ENCODE measurements at regions not wholly inside any gene's neighbourhood (a gene's known extent, or its start where the extent isn't known, plus 50 kb on each side); places are given as distances from the start of the nearest gene placed in this dataset.
"Not testable (repeated sequence)": the region's sequence is repeated elsewhere in the genome, so short reads cannot be mapped to it uniquely, and the experiment has no call there.

DNA sequence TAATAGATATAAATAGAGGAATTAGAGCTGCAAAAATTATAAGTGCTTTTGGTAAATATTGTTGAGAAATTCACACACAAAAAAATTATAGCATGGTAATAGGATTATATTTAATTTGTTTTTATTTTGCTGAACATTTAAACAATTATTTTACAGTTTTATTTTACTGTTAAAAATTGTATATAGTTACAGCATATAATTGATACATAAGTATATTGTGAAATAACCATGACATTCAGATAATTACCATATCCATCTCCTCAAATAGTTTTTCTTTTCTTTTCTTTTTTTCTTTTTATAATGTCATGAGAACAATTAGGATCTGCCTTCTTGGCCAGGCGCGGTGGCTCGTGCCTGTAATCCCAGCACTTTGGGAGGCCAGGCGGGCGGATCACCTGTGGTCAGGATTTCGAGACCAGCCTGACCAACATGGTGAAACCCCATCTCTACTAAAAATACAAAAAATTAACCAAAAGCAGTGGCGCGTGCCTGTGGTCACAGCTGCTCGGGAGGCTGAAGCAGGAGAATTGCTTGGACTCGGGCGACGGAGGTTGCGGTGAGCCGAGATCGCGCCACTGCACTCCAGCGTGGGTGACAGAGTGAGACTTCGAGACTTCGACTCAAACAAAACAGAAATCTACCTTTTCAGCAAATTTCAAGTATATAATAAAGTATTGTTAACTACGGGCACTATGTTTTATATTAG, 654.2 kb downstream of the TENT5A start:
- no peaks in the 10 kb centered on the region for H3K4me1 ChIP-seq (ENCODE audit: control insufficient read depth, low read length)
- H4K20me1 ChIP-seq (ENCODE audit: control insufficient read depth, insufficient read depth, low read depth, low read length) = no peaks in the 10 kb centered on the region
- H3K79me2 ChIP-seq (ENCODE audit: control insufficient read depth, low read length) = no peaks in the 10 kb centered on the region
- H3K4me3 ChIP-seq (ENCODE audit: low read length) = no peak overlapping the region
- no peak overlapping the region for H3K4me2 ChIP-seq (ENCODE audit: low read length)
- H3K36me3 ChIP-seq (ENCODE audit: control insufficient read depth, low read length) = no peaks in the 10 kb centered on the region
- H3K9me3 ChIP-seq (ENCODE audit: control insufficient read depth, insufficient read depth, low read length) = no peaks in the 10 kb centered on the region
- TF ChIP-seq, protein P1, sequence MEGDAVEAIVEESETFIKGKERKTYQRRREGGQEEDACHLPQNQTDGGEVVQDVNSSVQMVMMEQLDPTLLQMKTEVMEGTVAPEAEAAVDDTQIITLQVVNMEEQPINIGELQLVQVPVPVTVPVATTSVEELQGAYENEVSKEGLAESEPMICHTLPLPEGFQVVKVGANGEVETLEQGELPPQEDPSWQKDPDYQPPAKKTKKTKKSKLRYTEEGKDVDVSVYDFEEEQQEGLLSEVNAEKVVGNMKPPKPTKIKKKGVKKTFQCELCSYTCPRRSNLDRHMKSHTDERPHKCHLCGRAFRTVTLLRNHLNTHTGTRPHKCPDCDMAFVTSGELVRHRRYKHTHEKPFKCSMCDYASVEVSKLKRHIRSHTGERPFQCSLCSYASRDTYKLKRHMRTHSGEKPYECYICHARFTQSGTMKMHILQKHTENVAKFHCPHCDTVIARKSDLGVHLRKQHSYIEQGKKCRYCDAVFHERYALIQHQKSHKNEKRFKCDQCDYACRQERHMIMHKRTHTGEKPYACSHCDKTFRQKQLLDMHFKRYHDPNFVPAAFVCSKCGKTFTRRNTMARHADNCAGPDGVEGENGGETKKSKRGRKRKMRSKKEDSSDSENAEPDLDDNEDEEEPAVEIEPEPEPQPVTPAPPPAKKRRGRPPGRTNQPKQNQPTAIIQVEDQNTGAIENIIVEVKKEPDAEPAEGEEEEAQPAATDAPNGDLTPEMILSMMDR (IDR thresholded peaks at IDR 0.05; ENCODE audit: low read depth, low read length, poor library complexity, severe bottlenecking) = no peak
- no peak for TF ChIP-seq EZH2phosphoT487 (IDR thresholded peaks at IDR 0.05; ENCODE audit: borderline replicate concordance, low read length)
- no peaks in the 10 kb centered on the region for H3K27me3 ChIP-seq (ENCODE audit: control insufficient read depth, low read length)
- H3K9me2 ChIP-seq (replicated peaks; ENCODE audit: control insufficient read depth, low read length) = no peaks in the 10 kb centered on the region
- no peak overlapping the region for H3K27ac ChIP-seq (ENCODE audit: low read depth, low read length)
- H3F3A ChIP-seq (ENCODE audit: control insufficient read depth, insufficient read depth) = no peaks in the 10 kb centered on the region

DNA sequence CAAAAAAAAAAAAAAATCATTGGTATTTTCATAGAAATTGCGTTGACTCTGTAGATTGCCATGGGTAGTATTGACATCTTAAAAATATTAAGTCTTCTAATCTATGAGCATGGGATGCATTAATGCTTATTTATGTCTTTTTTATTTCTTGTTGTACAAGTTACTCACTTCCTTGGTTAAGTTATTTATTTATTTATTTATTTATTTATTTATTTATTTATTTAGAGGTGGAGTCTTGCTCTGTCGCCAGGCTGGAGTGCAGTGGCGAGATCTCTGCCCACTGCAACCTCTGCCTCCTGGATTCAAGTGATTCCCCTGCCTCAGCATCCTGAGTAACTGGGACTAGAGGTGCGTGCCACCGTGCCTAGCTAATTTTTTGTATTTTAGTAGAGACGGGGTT, 656.0 kb downstream of the TENT5A start:
- not testable (repeated sequence) for H3K9me3 ChIP-seq (ENCODE audit: control insufficient read depth, insufficient read depth, low read length); H3K36me3 ChIP-seq (ENCODE audit: control insufficient read depth, low read length); H3K4me3 ChIP-seq (ENCODE audit: low read length); H3K27me3 ChIP-seq (ENCODE audit: control insufficient read depth, low read length); H3F3A ChIP-seq (ENCODE audit: control insufficient read depth, insufficient read depth); H3K4me2 ChIP-seq (ENCODE audit: low read length); H4K20me1 ChIP-seq (ENCODE audit: control insufficient read depth, insufficient read depth, low read depth, low read length); H3K9me2 ChIP-seq (replicated peaks; ENCODE audit: control insufficient read depth, low read length); H3K27ac ChIP-seq (ENCODE audit: low read depth, low read length); H3K4me1 ChIP-seq (ENCODE audit: control insufficient read depth, low read length); H3K79me2 ChIP-seq (ENCODE audit: control insufficient read depth, low read length)

DNA sequence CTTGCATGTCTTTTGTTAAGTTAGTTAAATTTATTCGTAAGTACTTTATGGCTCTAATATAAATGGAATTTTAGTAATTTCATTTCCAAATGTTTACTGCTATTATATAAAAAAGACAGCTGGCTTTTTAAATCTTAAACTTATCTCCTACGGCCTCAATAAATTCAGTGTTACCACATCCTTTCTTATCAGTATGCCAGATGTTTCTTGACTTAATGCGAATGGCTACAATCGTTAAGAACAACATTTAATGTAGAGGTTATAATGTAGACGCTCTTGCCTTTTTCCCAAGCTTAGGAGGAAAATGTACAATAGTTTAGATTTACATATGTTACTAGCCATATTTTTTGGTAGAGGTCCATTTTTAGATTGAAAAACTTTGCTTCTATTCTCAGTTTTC, 659.4 kb downstream of the TENT5A start:
- H3K4me2 ChIP-seq (ENCODE audit: low read length) = no peak overlapping the region
- no peaks in the 10 kb centered on the region for H3K36me3 ChIP-seq (ENCODE audit: control insufficient read depth, low read length)
- H3K9me2 ChIP-seq (replicated peaks; ENCODE audit: control insufficient read depth, low read length) = no peaks in the 10 kb centered on the region
- H4K20me1 ChIP-seq (ENCODE audit: control insufficient read depth, insufficient read depth, low read depth, low read length) = no peaks in the 10 kb centered on the region
- no peak overlapping the region for H3K27ac ChIP-seq (ENCODE audit: low read depth, low read length)
- no peaks in the 10 kb centered on the region for H3K4me1 ChIP-seq (ENCODE audit: control insufficient read depth, low read length)
- TF ChIP-seq, protein P1 (IDR thresholded peaks at IDR 0.05; ENCODE audit: low read depth, low read length, poor library complexity, severe bottlenecking) = no peak
- no peak for TF ChIP-seq EZH2phosphoT487 (IDR thresholded peaks at IDR 0.05; ENCODE audit: borderline replicate concordance, low read length)
- H3K79me2 ChIP-seq (ENCODE audit: control insufficient read depth, low read length) = no peaks in the 10 kb centered on the region
- H3K4me3 ChIP-seq (ENCODE audit: low read length) = no peak overlapping the region
- H3F3A ChIP-seq (ENCODE audit: control insufficient read depth, insufficient read depth) = no peaks in the 10 kb centered on the region
- H3K9me3 ChIP-seq (ENCODE audit: control insufficient read depth, insufficient read depth, low read length) = no peaks in the 10 kb centered on the region
- no peaks in the 10 kb centered on the region for H3K27me3 ChIP-seq (ENCODE audit: control insufficient read depth, low read length)

DNA sequence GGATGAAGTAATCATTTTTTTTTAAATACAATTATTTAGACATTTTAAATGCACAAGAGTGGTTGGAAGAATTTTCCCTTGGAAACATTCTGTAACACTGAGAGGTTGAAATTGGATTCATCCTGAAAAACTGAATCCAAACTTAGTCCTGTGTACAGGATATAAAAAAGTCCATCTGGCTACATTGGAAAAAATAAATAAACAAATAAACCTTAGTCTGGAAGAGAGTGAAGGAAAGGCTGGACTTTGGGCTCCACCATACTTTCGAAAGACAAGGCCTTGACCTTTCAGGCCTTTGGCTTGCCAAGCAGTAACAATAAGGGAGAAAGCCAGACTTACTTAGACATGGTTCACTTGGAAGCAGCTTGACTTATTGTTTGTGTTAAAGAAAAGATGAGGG, 664.3 kb downstream of the TENT5A start:
- no peaks in the 10 kb centered on the region for H3K9me3 ChIP-seq (ENCODE audit: control insufficient read depth, insufficient read depth, low read length)
- H3K27me3 ChIP-seq (ENCODE audit: control insufficient read depth, low read length) = no peaks in the 10 kb centered on the region
- no peaks in the 10 kb centered on the region for H3F3A ChIP-seq (ENCODE audit: control insufficient read depth, insufficient read depth)
- no peaks in the 10 kb centered on the region for H3K36me3 ChIP-seq (ENCODE audit: control insufficient read depth, low read length)
- H3K79me2 ChIP-seq (ENCODE audit: control insufficient read depth, low read length) = no peaks in the 10 kb centered on the region
- no peak overlapping the region for H3K4me3 ChIP-seq (ENCODE audit: low read length)
- no peak overlapping the region for H3K27ac ChIP-seq (ENCODE audit: low read depth, low read length)
- H3K9me2 ChIP-seq (replicated peaks; ENCODE audit: control insufficient read depth, low read length) = no peaks in the 10 kb centered on the region
- H4K20me1 ChIP-seq (ENCODE audit: control insufficient read depth, insufficient read depth, low read depth, low read length) = no peaks in the 10 kb centered on the region
- TF ChIP-seq, protein P1 (IDR thresholded peaks at IDR 0.05; ENCODE audit: low read depth, low read length, poor library complexity, severe bottlenecking) = no peak
- no peak for TF ChIP-seq EZH2phosphoT487 (IDR thresholded peaks at IDR 0.05; ENCODE audit: borderline replicate concordance, low read length)
- H3K4me2 ChIP-seq (ENCODE audit: low read length) = no peak overlapping the region
- H3K4me1 ChIP-seq (ENCODE audit: control insufficient read depth, low read length) = no peaks in the 10 kb centered on the region

Measured in DOHH2 (cell line).